ENCODE measurements at regions not wholly inside any gene's neighbourhood (a gene's known extent, or its start where the extent isn't known, plus 50 kb on each side); places are given as distances from the start of the nearest gene placed in this dataset.

- Histone ChIP-seq H4K5ac (ENCODE audit: insufficient read length, low read depth, low read length) (no peak overlapping the region), H2BK12ac (ENCODE audit: low read depth, low read length) (no peak overlapping the region), H3K4me1 (replicated peaks in 1 of 4; ENCODE audit: control insufficient read depth in 3 of 4, insufficient read depth in 4 of 4, low read length in 3 of 4) (no peaks in the 10 kb centered on the region), H3K36me3 (ENCODE audit: control insufficient read depth in 2 of 4, insufficient read depth in 4 of 4, low read length in 3 of 4) (no peaks in the 10 kb centered on the region), H3K18ac (ENCODE audit: extremely low read depth, low read length) (no peak overlapping the region), H2BK5ac (ENCODE audit: low read depth, low read length) (no peak overlapping the region), H3K4me3 (ENCODE audit: extremely low read depth in 1 of 4, insufficient read depth in 2 of 4, low read depth in 3 of 4, low read length in 4 of 4) (no peak overlapping the region), H3K27me3 (replicated peaks in 1 of 4; ENCODE audit: control insufficient read depth in 3 of 4, extremely low read depth in 1 of 4, insufficient read depth in 3 of 4, low read length in 3 of 4) (no peaks in the 10 kb centered on the region), H3K14ac (ENCODE audit: insufficient read length) (no peak overlapping the region), H3K23ac (ENCODE audit: insufficient read length) (no peak overlapping the region), H3K4ac (replicated peaks; ENCODE audit: insufficient read length, low read depth, low read length) (no peak overlapping the region), H3K79me2 (ENCODE audit: control insufficient read depth in 1 of 2, insufficient read depth in 2 of 2, low read length in 2 of 2) (no peaks in the 10 kb centered on the region), H4K20me1 (replicated peaks in 1 of 2; ENCODE audit: control insufficient read depth in 1 of 2, insufficient read depth in 2 of 2, low read length in 2 of 2) (no peaks in the 10 kb centered on the region), H3K56ac (replicated peaks; ENCODE audit: insufficient read length, low read depth, low read length) (no peak overlapping the region), H2BK15ac (ENCODE audit: low read length) (no peak overlapping the region), H2AK5ac (ENCODE audit: low read depth, low read length) (no peak overlapping the region), H3K79me1 (ENCODE audit: low read depth, low read length) (no peaks in the 10 kb centered on the region), H4K8ac (ENCODE audit: extremely low read depth, insufficient read depth, low read length) (no peak overlapping the region), H2AFZ (ENCODE audit: low read length) (peak overlapping the region; percentile 34; the same call in 1 of the 2 replicates), H2BK20ac (ENCODE audit: low read length) (no peak overlapping the region), H2BK120ac (replicated peaks; ENCODE audit: low read depth, low read length) (no peak overlapping the region), H3K4me2 (ENCODE audit: insufficient read depth in 1 of 2, low read depth in 2 of 2, low read length in 2 of 2) (no peak overlapping the region), H4K91ac (replicated peaks; ENCODE audit: insufficient read length, low read length) (no peak overlapping the region), H3K9me3 (ENCODE audit: insufficient read depth in 2 of 2, low read depth in 1 of 2, low read length in 1 of 2) (peaks cover 0 to 3% of the 10 kb centered on the region in 2 experiments; a peak in 1 of 4 replicates), H3K27ac (ENCODE audit: low read depth, low read length) (no peak overlapping the region), H3K23me2 (ENCODE audit: low read depth, low read length) (no peaks in the 10 kb centered on the region; the same call in 1 of the 2 replicates), H3K9ac (replicated peaks in 1 of 4; ENCODE audit: extremely low read depth in 1 of 4, low read depth in 3 of 4, low read length in 3 of 4) (no peak overlapping the region)
- no peak for FAIRE-seq
- POLR2A ChIA-PET (ENCODE audit: partially characterized antibody), result interaction anchor here (0.7 to 3.2 kb wide), 2 partner anchors 15 to 57 kb away, joined by 3 to 11 read pairs; partner anchors contain the start of gene CTNNB1
- CTCF ChIA-PET (ENCODE audit: partially characterized antibody), result interaction anchor here (1.4 to 1.6 kb wide), 2 partner anchors 18 to 31 kb away, joined by 3 read pairs; no protein-coding TSS in a partner anchor
- no peak for DNase-seq (ENCODE audit: low read depth in 1 of 2, low spot score in 2 of 2)
- WGBS, 2 experiments (ENCODE audit: extremely low coverage in 1 of 2, insufficient coverage in 1 of 2, insufficient read length in 1 of 2, insufficient replicate concordance in 2 of 2, low coverage in 1 of 2, low lambda C conversion rate in 2 of 2, missing lambda C conversion rate in 1 of 2), result 80% methylated on average over 7 of the region's 7 CpGs; no CpG with 5 or more reads in 1 of the 2 experiments
- TF ChIP-seq KDM5A (IDR thresholded peaks at IDR 0.05; ENCODE audit: low read length), result no peak
- TF ChIP-seq MAFK (IDR thresholded peaks at IDR 0.05; ENCODE audit: low read depth, low read length), result no peak
- TF ChIP-seq E2F6 (IDR thresholded peaks at IDR 0.05), result no peak
- TF ChIP-seq SP2 (IDR thresholded peaks at IDR 0.05; ENCODE audit: low read length), result no peak
- no peak for TF ChIP-seq KDM4A (IDR thresholded peaks at IDR 0.05; ENCODE audit: low read depth, low read length, severe bottlenecking)
- TF ChIP-seq EP300 (IDR thresholded peaks at IDR 0.05; ENCODE audit: borderline replicate concordance in 1 of 2, low read depth in 2 of 2, low read length in 2 of 2), result no peak
- no peak for TF ChIP-seq RBBP5 (IDR thresholded peaks at IDR 0.05; ENCODE audit: borderline replicate concordance, low read depth, low read length)
- no peak for TF ChIP-seq SUZ12 (IDR thresholded peaks at IDR 0.05; ENCODE audit: low read length)
- no peak for TF ChIP-seq SIN3A (conservative IDR thresholded peaks at IDR 0.05 in 1 of 2, IDR thresholded peaks at IDR 0.05 in 1 of 2; ENCODE audit: low read depth in 1 of 2, low read length in 2 of 2)
- no peak for TF ChIP-seq FOSL1 (IDR thresholded peaks at IDR 0.05; ENCODE audit: insufficient read depth, low read depth, low read length)
- TF ChIP-seq CBX8 (IDR thresholded peaks at IDR 0.05; ENCODE audit: borderline replicate concordance, low read depth, low read length), result no peak
- TF ChIP-seq GTF2F1 (IDR thresholded peaks at IDR 0.05; ENCODE audit: borderline replicate concordance, low read depth, low read length), result no peak
Observed at GRCh38 chr3:41141433-41142167, 57.7 kb upstream of the CTNNB1 start.
